Esophagus muscularis mucosa (tissue), 4 donors: ENCODE measurements at regions not wholly inside any gene's neighbourhood (a gene's known extent, or its start where the extent isn't known, plus 50 kb on each side); places are given as distances from the start of the nearest gene placed in this dataset.

ENCODE experiments used
- EP300 ChIP-seq: sonication (generic); formaldehyde crosslinking; IDR thresholded peaks from one replicate; pipeline ENCODE4 v1.6.1; 2017; ENCODE audit warnings: antibody characterized with exemption
- POLR2A ChIP-seq: fragments of 450-650 bp; IDR thresholded peaks from one replicate; pipeline ENCODE4 v1.6.1; 2017; ENCODE audit warnings: antibody characterized with exemption, moderate library complexity, mild to moderate bottlenecking, low read depth
- TF ChIP-seq, protein P1 (sequence below), 3 experiments: fragments of 200-600 bp in 2 of 3; fragments of 450-650 bp in 1 of 3; sonication (generic) in 2 of 3; IDR thresholded peaks; one replicate each; pipeline ENCODE4 v1.5.1; 2017 to 2019; ENCODE audit warnings: antibody characterized with exemption in 3 of 3, mild to moderate bottlenecking in 2 of 3, moderate library complexity in 1 of 3

- no peak for TF ChIP-seq EP300
- TF ChIP-seq POLR2A, result no peak
- TF ChIP-seq, protein P1, sequence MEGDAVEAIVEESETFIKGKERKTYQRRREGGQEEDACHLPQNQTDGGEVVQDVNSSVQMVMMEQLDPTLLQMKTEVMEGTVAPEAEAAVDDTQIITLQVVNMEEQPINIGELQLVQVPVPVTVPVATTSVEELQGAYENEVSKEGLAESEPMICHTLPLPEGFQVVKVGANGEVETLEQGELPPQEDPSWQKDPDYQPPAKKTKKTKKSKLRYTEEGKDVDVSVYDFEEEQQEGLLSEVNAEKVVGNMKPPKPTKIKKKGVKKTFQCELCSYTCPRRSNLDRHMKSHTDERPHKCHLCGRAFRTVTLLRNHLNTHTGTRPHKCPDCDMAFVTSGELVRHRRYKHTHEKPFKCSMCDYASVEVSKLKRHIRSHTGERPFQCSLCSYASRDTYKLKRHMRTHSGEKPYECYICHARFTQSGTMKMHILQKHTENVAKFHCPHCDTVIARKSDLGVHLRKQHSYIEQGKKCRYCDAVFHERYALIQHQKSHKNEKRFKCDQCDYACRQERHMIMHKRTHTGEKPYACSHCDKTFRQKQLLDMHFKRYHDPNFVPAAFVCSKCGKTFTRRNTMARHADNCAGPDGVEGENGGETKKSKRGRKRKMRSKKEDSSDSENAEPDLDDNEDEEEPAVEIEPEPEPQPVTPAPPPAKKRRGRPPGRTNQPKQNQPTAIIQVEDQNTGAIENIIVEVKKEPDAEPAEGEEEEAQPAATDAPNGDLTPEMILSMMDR (IDR thresholded peaks at IDR 0.05), result no peak
Observed at GRCh38 chr6:43964659-43965570, 162.3 kb downstream of the MRPL14 start.
